GM21528 (cell line): ENCODE measurements at regions not wholly inside any gene's neighbourhood (a gene's known extent, or its start where the extent isn't known, plus 50 kb on each side); places are given as distances from the start of the nearest gene placed in this dataset.

Experiments
- ATAC-seq: cut with Tn5 transposase; IDR thresholded peaks from one replicate; pipeline ENCODE4 v1.9.1; 2021; ENCODE audit warnings: mild to moderate bottlenecking, moderate library complexity; ENCODE audit not compliant: unreplicated experiment, low FRiP score

DNA sequence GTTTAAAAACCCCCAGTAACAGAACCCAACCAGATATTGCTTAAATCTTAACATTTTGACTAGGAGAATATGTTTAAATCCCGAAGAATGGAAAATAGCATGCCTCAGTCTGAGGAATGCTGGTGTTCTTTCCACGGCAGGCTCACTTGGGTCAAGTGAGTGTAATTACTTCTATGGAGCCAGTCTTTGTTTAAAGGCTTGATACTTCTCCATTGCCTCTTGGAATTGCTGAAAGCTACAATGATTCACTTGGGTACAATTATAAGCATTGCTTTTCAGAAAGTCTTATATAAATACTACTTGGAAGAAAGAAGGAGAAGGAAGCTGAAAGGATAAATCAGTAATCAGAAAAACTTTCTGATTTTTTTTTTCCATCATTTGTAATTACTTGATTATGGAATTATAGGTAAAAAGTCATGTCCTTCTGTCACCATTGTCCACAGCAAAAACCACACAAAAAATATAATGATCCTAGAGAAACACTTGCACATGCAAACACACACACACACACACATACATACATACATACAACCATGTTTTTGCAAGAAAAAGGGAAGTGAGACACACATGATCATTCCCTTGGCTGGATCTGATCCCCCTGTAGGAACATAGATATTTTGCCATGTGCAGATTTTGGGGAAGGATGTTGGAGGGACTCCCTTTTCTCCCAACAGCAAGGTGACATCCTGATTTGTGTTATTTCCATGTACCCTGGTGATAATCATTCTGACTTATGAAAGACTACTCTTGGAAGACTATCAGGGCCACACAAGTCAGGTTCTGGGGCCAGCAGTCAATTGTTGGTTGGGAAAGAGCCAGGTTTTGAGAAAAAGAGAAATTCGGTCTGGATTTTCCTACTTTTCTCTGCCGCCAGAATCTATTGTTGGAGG, 396.0 kb upstream of the BTBD3 start:
- ATAC-seq = no peak

DNA sequence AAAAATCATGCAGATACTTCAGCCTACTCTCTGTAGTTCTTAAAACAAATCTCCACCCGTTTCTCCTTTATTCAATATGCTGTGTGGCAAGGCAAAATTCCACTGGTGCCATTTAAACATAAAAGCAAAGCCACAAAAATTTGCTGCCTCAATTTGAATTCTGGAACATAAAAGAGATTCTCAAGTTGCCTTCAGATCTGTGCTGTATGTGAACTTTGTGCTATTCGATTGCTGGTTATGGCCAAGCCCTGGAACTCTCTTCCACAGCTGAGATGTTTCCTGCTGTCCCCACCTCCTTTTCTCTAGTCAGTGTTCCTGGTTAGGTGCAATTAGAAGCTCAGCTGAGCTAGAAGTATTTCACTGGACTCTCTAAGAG, 395.3 kb upstream of the BTBD3 start:
- ATAC-seq = no peak

DNA sequence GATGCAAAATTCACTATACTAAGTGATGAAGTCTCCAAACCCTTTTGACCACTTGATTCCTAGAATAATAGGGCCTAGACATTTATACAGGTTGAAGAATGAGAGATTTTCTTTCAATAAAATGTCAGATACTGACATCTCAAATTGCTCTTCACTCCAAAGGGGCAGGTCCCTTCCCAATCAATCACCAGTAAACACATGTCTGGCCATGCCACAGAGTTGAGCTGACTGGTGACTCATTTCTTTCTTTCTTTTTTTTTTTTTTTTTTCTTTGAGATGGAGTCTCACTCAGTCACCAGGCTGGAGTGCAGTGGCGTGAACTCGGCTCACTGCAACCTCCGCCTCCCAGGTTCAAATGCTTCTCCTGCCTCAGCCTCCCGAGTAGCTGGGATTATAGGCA, 388.6 kb upstream of the BTBD3 start:
- no peak for ATAC-seq

DNA sequence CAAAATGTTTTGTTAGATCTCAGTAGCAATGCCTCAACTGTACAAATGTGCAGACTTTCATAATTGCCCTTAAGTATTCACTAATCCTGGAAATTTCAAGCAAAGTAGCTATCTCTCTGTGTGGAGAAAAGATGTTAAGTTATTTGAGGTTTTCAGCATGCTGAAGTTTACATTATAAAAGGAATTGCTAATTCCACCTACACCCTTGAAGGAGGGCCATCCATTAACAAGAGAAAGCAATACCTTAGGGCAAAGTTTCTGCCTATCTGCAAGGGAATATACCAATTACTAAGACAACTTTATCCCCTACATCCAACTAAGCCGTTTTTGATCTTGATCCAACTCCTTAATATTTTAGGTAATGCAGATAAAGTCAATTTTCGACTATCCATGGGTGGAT, 380.7 kb upstream of the BTBD3 start:
- ATAC-seq = no peak

DNA sequence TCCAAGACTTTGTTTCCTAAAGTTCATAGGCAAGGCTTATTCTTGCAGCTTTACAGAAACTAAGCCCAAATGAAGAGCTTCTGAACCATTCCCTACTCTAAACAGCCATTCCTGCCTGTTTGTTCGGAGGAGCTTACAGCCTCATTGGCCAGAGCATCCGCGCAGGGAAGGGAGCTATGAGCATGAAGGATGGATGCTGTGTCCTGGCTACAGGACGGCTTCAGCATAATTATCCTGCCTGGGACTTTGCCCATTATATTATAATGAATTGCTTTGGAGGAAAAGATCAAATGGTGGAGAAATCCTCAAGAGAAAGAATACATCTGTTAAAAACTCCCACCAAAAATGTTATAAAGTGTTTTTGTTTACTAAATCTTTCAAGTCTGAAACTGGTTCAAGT, 378.2 kb upstream of the BTBD3 start:
- ATAC-seq = no peak

DNA sequence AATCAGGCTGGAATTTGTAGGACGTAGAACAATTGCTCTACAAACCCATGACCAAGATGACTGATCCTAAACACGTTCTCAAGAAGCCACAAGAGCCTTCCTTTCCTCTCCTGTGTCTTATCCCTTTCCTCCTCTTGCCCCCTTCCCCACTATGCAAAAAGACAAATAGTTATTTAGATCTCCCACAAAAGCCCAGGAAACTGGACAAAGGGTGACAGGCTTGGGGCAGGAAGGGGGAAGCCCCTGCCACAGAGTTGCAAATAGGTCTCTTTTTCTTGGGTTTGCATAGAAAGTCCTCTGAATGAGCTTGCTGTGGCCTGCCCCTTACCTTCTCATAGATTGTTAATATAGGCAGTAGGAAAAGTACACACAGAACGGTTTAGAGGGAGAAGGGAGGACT, 377.1 kb upstream of the BTBD3 start:
- no peak for ATAC-seq

DNA sequence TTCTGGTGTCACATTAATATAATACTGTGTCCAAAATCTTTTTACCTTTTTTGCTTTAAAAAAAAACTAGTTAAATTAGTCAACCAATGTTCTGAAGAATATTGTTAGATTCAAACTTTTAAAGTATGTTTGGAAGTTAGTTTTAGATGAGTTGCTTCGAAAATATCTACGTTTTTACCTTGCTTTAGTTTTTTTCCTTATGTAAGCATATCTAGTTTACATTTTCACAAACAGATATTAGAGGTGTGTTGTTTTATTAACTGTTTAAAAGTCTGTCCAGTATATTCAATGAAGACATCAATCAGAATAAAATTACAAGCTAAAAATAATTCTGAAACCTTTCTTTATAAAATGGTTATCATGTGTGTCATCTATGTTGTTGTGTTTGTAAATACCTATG, 375.0 kb upstream of the BTBD3 start:
- no peak for ATAC-seq

DNA sequence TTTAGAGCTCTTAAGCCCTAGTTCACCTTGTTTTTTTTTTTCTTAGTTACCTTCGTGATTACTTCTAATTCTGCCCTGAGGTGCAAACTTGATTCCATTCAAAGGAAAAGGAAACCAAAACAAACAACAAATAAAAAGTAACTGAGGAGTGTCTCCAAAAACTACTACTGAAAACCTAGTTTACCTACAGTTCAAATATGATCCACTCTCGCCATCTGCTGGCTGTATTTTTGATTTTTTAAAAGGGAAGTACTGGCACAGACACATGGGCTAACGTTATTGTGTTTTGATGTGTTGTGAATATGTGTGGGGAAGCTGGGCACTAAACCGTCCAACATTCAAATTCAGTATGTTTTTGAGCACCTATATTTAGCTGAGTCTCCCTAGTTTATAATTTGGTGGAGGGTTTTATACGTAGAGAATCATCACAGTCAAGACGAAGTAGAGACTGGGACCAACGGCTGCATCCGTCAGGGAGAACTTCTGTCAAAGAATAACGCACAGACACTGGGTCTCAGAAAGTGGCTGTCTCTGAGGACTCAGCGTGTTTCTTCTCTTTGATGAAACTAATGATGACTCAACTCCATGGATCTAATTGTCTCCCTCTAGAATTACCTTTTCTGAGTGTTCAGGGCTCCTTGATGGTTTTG, 373.5 kb upstream of the BTBD3 start:
- peak; percentile 79 for ATAC-seq

DNA sequence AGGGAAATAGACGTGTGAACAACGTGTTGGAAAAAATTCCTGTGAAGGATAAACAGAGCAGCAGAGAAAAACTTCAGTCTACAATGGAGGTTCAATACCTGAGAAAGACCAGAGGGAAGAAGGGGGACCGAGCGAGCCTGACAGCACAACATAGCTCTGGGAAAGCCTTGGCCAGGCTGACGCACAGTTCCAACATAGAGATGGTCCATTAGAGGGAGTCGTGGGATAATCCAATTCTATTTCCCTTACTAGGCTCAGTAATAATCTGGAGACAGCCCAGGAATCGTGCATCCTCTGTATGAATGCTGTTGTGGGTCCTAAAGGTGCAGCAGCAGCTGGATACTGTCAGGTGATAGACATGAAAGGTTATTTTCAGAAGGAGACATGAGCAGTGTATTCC, 370.8 kb upstream of the BTBD3 start:
- no peak for ATAC-seq

DNA sequence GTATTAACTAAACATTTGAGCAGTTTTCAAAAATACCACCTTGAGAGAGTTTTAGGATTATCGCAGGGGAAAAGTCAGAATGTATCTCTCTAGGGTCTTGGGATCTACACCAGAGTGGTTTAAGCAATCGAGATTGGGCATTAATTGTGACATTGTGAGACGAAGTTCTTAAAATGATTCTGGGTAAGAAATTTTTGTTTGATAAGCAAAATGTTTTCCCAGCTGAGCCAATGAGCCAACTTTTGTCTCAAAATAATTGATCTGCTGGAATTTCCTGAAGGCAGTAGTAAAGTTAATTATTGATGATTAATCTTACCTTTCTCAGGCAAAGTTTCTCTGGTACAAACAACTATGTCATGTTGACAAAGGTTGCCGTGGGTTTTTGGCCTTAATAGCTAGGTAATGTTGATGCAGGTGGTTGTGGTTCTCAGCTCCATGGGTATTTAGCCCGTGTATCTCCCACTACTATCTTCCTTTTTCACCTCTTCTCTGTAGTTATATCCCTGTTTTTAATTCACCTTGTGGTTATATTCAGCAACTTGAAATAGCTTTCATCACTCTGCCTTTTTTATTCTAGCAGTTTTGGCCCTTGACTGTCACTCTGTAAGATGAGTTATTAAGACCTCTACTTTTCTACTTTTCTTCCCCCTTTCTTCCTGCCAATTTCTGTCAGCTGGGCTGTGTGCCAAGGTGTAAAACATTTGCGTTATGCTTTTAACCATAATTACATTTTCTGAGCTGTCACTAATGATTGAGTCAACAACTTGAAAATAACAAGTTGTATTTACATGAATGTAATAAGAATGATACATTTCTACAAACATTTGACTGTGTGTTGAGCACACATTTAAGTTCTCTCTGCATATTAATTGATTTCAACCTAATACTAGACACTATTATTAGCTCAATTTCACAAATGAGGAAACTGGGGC, 368.3 kb upstream of the BTBD3 start:
- no peak for ATAC-seq

DNA sequence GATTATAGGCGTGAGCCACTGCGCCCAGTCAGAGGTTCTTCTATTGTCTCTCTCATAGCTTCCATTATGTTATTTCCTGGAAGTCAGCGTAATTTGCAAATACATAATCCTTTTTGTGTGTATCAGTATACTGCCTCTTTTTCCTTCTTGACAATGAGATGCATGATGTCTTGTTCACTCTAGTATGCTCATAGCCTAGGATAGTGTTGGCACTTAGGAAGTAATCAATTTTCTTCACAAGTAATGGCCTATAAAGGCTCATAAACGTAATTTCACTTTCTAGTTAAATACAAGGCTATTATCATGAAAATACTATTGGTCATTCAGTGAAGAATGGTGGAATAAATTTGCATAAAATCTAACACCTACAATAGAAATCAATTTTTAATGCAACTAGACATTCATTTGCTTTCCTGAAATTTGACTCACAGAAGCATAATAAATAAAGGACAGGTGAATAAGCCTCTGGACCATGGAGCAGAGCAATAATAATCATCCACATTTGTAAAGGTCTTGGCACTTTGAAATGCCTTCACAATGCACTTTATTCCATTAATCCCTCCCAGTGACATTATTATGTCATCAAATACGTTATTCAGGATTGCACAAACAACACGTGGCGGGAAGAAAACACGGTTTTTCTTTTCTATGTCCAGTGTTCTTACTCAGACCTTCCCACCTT, 366.9 kb upstream of the BTBD3 start:
- no peak for ATAC-seq

DNA sequence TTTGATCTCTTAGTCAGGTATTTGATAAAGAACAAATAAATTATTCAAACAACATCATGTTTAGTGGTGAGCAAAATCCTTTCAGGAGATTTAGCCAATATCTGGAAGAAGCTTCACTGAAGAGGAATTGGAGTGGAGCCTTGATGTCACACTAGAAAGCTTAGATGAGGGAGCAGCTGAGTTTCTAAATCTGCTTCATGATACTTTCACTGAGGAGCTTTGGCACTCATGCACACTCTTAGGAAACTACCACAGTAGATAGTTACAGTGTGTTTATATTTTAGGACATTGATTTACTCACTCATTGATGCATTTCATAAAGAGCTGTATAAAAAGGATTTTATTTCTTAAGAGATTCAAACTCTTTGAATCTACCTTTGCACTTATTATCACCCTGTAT, 366.2 kb upstream of the BTBD3 start:
- ATAC-seq = no peak

DNA sequence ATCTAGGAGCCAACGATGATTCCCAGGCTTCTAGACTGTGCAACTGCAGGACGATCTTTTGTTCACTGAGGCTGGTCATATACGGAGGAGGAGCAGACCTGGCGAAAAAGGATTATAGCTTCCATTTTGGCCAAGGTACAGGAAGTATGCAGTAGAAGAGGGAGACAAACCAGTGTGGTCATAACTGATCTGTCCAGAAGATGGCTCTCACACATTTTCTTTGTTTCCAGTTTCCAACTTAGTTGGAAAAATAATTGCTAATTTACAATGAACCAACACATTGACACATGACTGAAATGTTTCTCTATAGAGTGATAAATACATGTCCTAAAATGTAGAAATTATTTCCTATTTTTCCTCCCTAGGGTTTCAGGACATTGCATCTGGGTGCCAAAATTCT, 364.1 kb upstream of the BTBD3 start:
- no peak for ATAC-seq

DNA sequence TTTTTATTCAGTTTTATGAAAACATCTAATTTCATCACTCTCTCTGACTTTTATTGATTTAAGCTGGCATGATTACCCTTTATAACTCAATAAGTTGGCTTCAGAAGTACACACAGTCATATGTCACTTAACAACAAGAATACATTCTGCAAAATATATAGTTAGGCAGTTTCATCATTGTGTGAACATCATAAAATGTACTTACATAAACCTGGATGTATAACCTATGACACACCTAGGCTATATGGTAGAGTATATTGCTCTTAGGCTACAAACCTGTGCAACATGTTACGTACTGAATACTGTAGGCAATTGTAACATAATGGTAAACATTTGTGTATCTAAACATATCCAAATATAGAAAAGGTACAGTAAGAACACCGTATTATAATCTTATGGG, 362.2 kb upstream of the BTBD3 start:
- ATAC-seq = no peak

DNA sequence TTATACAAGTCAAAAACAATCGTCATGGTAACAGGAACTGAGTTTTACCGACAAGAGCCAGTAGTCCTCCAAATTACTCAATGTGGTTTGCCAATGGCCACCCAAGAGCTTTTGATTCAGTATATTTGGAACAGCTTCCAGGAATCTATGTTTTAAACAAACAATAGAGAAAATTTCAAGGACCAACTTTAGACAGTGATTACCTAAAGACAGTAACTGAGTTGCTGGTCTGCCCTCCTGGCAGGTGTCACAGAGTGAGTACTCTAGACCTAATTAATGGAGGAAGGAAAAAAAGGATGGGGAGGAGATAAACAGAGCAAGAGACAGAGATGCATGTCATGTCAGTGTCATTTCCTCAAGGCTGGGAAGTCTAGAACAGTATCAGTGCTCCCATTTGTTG, 361.3 kb upstream of the BTBD3 start:
- ATAC-seq = no peak

DNA sequence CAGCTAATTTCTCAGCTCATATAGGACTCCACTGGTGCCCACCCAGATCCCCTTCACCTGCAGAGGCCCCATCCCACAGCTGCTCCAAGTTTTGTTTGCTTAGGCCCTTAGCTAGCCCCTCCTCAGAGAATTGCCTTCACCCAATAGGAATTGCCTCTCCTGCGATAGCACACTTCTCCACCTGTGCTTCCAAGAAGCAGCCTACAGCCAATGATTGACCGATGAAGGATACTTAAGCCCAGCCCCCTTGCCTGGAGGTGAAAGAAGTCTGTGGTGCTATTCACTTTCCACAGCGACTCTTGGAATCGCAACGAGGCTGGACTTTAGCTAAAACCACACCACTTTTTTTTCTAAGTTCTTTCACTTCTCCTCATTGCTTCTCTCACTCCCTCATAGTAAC, 353.2 kb upstream of the BTBD3 start:
- no peak for ATAC-seq

DNA sequence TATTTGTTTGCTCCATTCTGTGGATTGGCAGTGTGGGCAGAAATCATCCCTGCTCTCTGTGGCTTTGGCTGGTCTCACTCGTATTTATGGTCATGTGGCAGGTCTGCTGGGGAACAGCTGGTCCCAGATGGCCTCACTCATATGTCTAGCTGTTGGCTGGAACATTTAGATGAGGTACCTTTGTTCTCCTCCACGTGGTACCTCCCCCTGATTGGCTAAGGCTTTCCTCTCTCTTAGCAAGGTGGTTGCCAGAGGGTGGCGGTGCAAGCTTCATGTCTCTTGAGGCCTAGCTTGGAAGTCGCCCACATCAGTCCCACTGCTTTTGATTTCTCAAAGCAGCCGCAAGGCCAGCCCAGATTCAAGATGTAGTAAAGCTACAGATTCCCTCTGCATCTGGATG, 348.5 kb upstream of the BTBD3 start:
- ATAC-seq = no peak

DNA sequence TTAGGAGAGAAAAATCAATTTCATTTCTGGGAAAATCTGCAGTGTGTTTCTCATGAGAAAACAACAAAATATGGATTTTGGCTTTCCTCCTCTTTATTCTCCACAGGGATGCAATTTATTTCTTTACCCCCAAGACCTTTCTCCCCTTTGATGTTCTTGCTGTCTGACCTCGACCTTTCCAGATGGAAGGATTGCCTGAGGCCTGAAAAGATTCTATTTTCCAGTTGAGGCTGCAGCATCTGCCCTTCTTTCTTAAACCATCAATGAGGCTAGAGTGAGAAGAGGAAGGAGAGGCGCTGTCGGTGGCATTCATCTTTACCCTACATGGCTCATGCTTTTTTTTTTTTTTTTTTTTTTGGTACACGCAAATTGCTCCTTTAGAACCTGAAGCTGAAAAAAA, 344.2 kb upstream of the BTBD3 start:
- no peak for ATAC-seq

DNA sequence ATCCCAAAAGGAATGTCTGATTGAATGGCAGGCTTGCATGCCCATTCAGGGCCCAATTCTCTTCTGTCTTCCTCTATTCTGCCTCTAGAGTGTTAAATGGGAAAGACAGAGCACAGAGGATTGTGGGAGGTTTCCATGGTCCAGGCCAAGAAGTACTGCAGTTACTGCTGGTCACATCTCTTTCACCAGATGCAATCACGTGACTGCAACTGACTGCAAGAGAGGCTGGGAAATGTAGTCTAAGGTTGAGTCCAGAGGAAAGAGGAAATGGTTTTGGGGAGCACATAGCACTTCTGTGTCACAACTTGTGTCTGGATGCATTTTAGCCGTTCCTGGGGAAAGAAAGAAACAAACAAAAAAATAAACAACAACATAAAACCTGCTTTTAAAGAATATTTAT, 336.4 kb upstream of the BTBD3 start:
- ATAC-seq = no peak

DNA sequence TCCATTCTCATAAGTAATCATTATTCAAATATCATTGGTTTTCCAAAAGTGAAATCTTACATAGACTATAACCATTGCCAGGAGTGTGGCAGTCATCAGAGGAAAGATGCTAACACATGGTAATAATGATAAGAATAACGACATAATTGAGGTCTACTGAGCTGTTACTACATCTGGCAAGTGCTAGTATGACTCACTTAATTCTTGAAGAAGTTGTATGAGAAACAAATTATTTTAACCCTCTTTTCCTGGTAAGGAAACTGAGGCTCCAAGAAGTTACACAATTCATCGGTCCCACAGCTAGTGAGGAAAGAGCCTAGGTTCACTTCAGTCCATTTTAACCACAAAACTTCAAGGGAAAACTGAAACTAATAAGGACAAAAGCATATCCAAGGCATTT, 335.6 kb upstream of the BTBD3 start:
- no peak for ATAC-seq
